NCI-H69 (cell line): ENCODE measurements at regions not wholly inside any gene's neighbourhood (a gene's known extent, or its start where the extent isn't known, plus 50 kb on each side); places are given as distances from the start of the nearest gene placed in this dataset.
"Not testable (repeated sequence)": the region's sequence is repeated elsewhere in the genome, so short reads cannot be mapped to it uniquely, and the experiment has no call there.

Experiments used
- DNase-seq: peaks from one replicate; lab custom pipeline; 2025; lab: John Stamatoyannopoulos, UW

GRCh38 chr9:78383130-78383529 lies 86.2 kb downstream of the PSAT1 start:
- no peak for DNase-seq

GRCh38 chr9:78386348-78386747 lies 89.4 kb downstream of the PSAT1 start:
- no peak for DNase-seq

- no peak for DNase-seq
Observed at GRCh38 chr9:78386773-78387172, 89.8 kb downstream of the PSAT1 start.

GRCh38 chr9:78393340-78393739 lies 96.4 kb downstream of the PSAT1 start:
- no peak for DNase-seq

- DNase-seq: no peak
Observed at GRCh38 chr9:78393932-78394331, 97.0 kb downstream of the PSAT1 start.

- DNase-seq: no peak
Observed at GRCh38 chr9:78396087-78396486, 99.2 kb downstream of the PSAT1 start.

GRCh38 chr9:78397045-78397444 lies 100.1 kb downstream of the PSAT1 start:
- DNase-seq: peak; percentile 90

GRCh38 chr9:78397454-78397853 lies 100.5 kb downstream of the PSAT1 start:
- peak; percentile 97 for DNase-seq

- no peak for DNase-seq
Observed at GRCh38 chr9:78399153-78399552, 102.2 kb downstream of the PSAT1 start.

- no peak for DNase-seq
Observed at GRCh38 chr9:78400496-78400895, 103.6 kb downstream of the PSAT1 start.

GRCh38 chr9:78405461-78405860 lies 108.5 kb downstream of the PSAT1 start:
- DNase-seq: no peak

GRCh38 chr9:78406146-78406545 lies 109.2 kb downstream of the PSAT1 start:
- no peak for DNase-seq

GRCh38 chr9:78406933-78407332 lies 110.0 kb downstream of the PSAT1 start:
- DNase-seq: no peak

GRCh38 chr9:78407636-78408312 lies 110.8 kb downstream of the PSAT1 start:
- no peak for DNase-seq

- DNase-seq: no peak
Observed at GRCh38 chr9:78408388-78408787, 111.5 kb downstream of the PSAT1 start.

GRCh38 chr9:78409928-78410510 lies 113.1 kb downstream of the PSAT1 start:
- not testable (repeated sequence) for DNase-seq

- no peak for DNase-seq
Observed at GRCh38 chr9:78422309-78422708, 125.4 kb downstream of the PSAT1 start.

- DNase-seq: no peak
Observed at GRCh38 chr9:78424299-78424698, 127.4 kb downstream of the PSAT1 start.

GRCh38 chr9:78428640-78429039 lies 131.7 kb downstream of the PSAT1 start:
- no peak for DNase-seq

- no peak for DNase-seq
Observed at GRCh38 chr9:78430387-78430786, 133.5 kb downstream of the PSAT1 start.

GRCh38 chr9:78431039-78431438 lies 134.1 kb downstream of the PSAT1 start:
- not testable (repeated sequence) for DNase-seq

- no peak for DNase-seq
Observed at GRCh38 chr9:78436873-78437272, 139.9 kb downstream of the PSAT1 start.

GRCh38 chr9:78437296-78437695 lies 140.4 kb downstream of the PSAT1 start:
- no peak for DNase-seq

- no peak for DNase-seq
Observed at GRCh38 chr9:78437806-78438205, 140.9 kb downstream of the PSAT1 start.
